ENCODE measurements at regions not wholly inside any gene's neighbourhood (a gene's known extent, or its start where the extent isn't known, plus 50 kb on each side); places are given as distances from the start of the nearest gene placed in this dataset.

DNA sequence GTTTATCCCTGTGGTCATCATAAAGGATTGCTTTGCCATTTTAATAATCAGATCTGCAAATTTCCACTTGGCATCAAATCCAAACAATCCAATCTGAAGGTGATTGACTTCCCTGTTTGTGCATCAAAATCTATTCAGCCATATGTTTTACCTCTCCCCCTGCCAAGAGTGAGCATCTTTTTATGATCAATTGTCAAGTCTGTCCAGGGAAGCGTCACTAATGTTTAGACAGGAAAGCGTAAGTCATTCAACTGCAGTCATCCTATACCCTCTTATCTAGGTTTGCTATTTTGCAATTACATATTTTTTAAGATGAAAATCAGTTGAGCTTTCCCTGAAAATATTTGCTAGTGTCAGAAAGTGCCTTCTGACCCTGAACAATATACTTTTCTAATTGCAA is 1224.1 kb upstream of the SEL1L start:
- no peak overlapping the region for H3K4me3 ChIP-seq (ENCODE audit: low read depth, poor library complexity, severe bottlenecking)
- intact Hi-C loops (cut with DNase I; ENCODE audit: low total_unique reads), result no loop called here
- DNase-seq (ENCODE audit: low spot score in 2 of 2), result no peak
- 88 to 90% methylated on average over 2 of the region's 2 CpGs for WGBS, 2 donors
- TF ChIP-seq, protein P1, sequence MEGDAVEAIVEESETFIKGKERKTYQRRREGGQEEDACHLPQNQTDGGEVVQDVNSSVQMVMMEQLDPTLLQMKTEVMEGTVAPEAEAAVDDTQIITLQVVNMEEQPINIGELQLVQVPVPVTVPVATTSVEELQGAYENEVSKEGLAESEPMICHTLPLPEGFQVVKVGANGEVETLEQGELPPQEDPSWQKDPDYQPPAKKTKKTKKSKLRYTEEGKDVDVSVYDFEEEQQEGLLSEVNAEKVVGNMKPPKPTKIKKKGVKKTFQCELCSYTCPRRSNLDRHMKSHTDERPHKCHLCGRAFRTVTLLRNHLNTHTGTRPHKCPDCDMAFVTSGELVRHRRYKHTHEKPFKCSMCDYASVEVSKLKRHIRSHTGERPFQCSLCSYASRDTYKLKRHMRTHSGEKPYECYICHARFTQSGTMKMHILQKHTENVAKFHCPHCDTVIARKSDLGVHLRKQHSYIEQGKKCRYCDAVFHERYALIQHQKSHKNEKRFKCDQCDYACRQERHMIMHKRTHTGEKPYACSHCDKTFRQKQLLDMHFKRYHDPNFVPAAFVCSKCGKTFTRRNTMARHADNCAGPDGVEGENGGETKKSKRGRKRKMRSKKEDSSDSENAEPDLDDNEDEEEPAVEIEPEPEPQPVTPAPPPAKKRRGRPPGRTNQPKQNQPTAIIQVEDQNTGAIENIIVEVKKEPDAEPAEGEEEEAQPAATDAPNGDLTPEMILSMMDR (IDR thresholded peaks at IDR 0.05), result no peak
- TF ChIP-seq POLR2A (IDR thresholded peaks at IDR 0.05), result no peak

DNA sequence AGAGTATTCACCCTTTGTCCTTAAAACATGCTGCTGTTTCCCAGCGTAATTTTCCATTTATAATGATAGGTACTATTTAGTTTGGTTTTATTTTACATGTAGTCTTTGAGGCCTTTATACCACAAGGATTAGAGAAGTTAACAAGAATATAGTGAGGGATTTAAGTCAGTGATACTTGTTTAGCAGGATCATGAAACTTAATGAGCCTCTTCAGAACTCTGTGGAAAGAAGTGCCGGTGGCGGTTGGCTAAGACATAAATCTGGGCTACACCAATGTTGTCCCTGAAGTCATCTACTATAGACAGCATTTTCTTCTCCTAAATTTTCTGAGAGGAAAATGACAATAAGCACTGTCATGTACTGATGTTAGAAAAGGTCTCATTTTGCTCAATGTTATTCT is 1226.0 kb upstream of the SEL1L start:
- TF ChIP-seq POLR2A (IDR thresholded peaks at IDR 0.05), result no peak
- TF ChIP-seq, protein P1 (IDR thresholded peaks at IDR 0.05), result no peak
- intact Hi-C loops (cut with DNase I; ENCODE audit: low total_unique reads), result no loop called here
- DNase-seq (ENCODE audit: low spot score in 2 of 2), result no peak
- no peak overlapping the region for H3K4me3 ChIP-seq (ENCODE audit: low read depth, poor library complexity, severe bottlenecking)
- WGBS, 2 donors, result 53 to 85% methylated on average over 3 of the region's 3 CpGs

GRCh38 chr14:82766123-82766522 is 1232.5 kb upstream of the SEL1L start:
- H3K4me3 ChIP-seq (ENCODE audit: low read depth, poor library complexity, severe bottlenecking), result no peak overlapping the region
- DNase-seq (ENCODE audit: low spot score in 2 of 2), result no peak
- intact Hi-C loops (cut with DNase I; ENCODE audit: low total_unique reads), result no loop called here
- TF ChIP-seq POLR2A (IDR thresholded peaks at IDR 0.05), result no peak
- TF ChIP-seq, protein P1 (IDR thresholded peaks at IDR 0.05), result no peak
- WGBS, 2 donors, result 69 to 70% methylated on average over 5 of the region's 5 CpGs

- no peak for TF ChIP-seq POLR2A (IDR thresholded peaks at IDR 0.05)
- TF ChIP-seq, protein P1 (IDR thresholded peaks at IDR 0.05), result no peak
- intact Hi-C loops (cut with DNase I; ENCODE audit: low total_unique reads), result no loop called here
- no peak overlapping the region for H3K4me3 ChIP-seq (ENCODE audit: low read depth, poor library complexity, severe bottlenecking)
- no peak for DNase-seq (ENCODE audit: low spot score in 2 of 2)
- WGBS, 2 donors, result 25 to 34% methylated on average over 3 of the region's 3 CpGs
These were observed 1233.3 kb upstream of the SEL1L start for GRCh38 chr14:82766996-82767395.

- no peak for DNase-seq (ENCODE audit: low spot score in 2 of 2)
- H3K4me3 ChIP-seq (ENCODE audit: low read depth, poor library complexity, severe bottlenecking), result no peak overlapping the region
- no peak for TF ChIP-seq POLR2A (IDR thresholded peaks at IDR 0.05)
- TF ChIP-seq, protein P1 (IDR thresholded peaks at IDR 0.05), result no peak
- intact Hi-C loops (cut with DNase I; ENCODE audit: low total_unique reads), result no loop called here
- 89 to 100% methylated on average over 1 of the region's 1 CpG for WGBS, 2 donors
These were observed 1243.3 kb upstream of the SEL1L start for GRCh38 chr14:82776958-82777357.

- TF ChIP-seq POLR2A (IDR thresholded peaks at IDR 0.05), result no peak
- TF ChIP-seq, protein P1 (IDR thresholded peaks at IDR 0.05), result no peak
- intact Hi-C loops (cut with DNase I; ENCODE audit: low total_unique reads), result no loop called here
- H3K4me3 ChIP-seq (ENCODE audit: low read depth, poor library complexity, severe bottlenecking), result no peak overlapping the region
- no peak for DNase-seq (ENCODE audit: low spot score in 2 of 2)
- WGBS, 2 donors, result 63 to 72% methylated on average over 1 of the region's 1 CpG
These were observed 1244.4 kb upstream of the SEL1L start for GRCh38 chr14:82778008-82778590.
